HG03558 (cell line): ENCODE measurements at regions not wholly inside any gene's neighbourhood (a gene's known extent, or its start where the extent isn't known, plus 50 kb on each side); places are given as distances from the start of the nearest gene placed in this dataset.
"Not testable (repeated sequence)": the region's sequence is repeated elsewhere in the genome, so short reads cannot be mapped to it uniquely, and the experiment has no call there.

Experiments used
- ATAC-seq: cut with Tn5 transposase; IDR thresholded peaks from one replicate; pipeline ENCODE4 v1.9.1; 2021; ENCODE audit warnings: moderate number of reproducible peaks; ENCODE audit not compliant: unreplicated experiment; ENCODE audit errors: extremely low read depth

DNA sequence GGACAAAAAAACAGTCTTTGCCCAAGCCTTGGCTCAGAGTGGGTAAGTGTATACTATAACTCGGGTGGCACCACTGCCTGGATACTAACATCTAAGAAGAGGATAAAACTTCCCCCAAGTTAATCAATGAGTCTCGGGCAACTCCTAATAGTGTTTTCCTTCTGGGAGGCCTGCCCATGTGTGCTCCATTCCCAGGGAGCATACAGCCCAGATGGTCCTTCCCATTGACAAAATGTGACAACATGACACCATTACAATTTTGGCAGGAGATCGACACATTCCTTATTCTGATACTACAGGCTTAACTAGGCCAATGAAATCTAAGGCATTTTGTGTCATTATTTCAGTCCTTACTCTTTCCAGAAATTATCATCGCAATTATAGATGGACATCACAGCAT is 52.7 kb upstream of the CRIM1 start:
- no peak for ATAC-seq

DNA sequence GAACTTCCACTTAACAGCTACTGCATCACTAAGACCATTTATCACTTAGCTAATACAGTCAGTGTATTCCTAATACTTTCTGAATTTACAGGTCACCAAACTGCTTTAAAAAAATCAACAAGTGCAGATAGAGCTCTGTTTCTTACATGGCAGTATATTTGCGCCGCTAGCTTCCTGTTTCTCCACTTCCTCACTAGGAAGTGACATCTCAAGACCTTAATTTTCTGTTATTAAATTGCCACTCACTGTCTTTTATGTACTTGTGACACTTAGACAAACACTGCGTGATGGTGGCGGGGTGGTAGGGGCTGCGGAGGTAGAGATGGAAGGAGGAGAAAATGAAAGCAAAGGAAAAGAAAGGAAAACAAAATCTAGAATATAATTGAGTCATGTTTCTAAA is 53.7 kb upstream of the CRIM1 start:
- no peak for ATAC-seq

- no peak for ATAC-seq
Observed at GRCh38 chr2:36300697-36301096, 54.9 kb upstream of the CRIM1 start.

DNA sequence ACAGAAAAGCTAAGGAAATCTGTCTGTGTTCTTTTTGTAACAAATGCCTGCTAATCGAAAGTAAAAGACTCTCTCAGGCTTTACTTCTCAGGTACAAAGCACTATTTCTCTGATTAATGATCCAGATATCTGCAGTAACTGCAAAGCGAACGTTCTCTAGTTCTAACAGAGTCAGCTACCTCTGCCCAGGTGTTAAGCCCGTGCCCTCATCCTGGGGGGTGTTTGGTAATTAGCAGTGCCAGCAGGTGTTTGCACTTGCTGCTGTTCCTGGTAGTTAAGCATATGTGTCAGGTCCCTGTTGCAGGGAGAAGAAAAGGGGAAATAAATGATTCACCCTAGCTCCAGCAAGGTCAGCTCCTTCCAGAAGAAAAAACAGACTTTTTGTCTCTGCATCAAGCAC is 58.8 kb upstream of the CRIM1 start:
- ATAC-seq, result no peak

DNA sequence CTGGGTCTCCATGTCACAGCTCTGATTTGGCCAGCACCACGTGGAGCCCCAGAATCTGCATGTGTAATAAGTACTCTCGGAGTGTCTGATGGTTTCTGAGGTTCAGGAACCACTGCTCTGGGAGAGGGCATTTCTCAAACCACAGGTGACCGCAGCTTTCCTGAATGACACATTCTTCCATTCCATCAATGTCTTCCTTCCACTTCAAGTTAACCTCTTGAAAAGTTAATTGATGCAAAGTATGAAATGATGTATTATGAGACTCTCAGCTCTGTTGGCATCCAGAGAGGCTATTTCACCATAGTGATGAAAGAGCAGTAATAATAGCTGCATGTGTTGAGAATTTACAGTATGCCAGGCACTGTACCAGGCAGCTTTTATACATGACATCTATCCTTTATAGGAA is 61.3 kb upstream of the CRIM1 start:
- no peak for ATAC-seq

GRCh38 chr2:36290306-36290856 is 65.2 kb upstream of the CRIM1 start:
- no peak for ATAC-seq

DNA sequence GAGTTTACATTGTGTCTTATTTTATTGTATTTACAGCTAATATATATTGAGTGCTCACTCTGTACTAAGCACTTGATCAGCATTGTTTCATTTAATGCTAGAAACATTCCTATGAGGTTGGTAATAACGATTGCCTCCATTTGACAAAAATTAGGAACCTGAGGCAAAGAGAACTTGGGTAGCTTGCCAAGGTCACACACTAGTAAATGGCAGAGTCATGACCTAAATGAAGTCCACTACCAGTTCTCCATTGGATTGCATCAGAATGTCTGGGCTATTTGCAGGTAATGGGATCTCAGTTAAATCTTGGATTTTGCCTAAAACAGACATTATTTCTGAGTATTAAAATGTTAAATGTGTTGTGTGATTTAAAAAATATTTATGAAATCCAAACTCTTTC is 65.8 kb upstream of the CRIM1 start:
- ATAC-seq, result no peak

DNA sequence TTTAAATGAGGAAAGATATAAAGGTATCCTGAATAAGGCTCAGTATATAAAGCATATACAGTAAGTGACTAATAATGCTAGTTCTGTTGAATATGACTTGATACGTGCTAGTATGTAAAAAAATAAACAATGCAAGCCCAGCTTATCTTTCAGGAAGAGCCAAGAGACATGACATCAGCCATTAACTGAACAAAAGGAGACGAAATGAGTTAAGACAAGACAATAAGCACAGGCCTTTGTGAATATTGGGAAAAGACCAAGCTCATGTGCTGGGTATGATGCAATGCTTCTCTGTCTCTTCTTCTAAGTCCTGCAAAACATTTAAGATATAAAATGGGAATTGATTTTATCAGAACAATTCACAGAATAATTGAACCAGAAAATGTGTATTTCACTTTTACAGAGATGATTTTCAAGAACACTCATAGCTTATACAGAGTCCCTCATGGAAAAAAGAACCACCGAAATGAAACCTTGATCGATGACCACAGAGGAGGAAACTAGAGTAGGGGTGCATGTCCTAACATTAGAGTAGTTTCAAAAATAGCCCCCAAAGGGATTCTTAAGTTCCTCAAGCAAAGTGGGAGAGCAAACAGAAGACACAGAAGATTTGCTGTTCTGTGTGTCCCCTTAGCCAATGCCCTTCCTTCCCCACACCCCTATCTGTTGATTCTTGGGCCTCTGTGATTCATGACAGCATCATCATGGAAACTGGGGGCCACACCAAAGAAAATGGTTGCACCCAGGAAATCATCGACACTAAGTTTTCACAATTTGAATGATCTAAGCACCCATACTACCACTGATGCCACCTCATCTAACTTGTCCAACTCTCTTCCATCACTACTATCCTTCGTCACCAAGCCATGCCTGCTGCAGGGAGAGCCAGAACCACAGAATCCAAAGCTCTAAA is 68.0 kb upstream of the CRIM1 start:
- ATAC-seq, result no peak

GRCh38 chr2:36279506-36279905 is 76.1 kb upstream of the CRIM1 start:
- ATAC-seq, result not testable (repeated sequence)

DNA sequence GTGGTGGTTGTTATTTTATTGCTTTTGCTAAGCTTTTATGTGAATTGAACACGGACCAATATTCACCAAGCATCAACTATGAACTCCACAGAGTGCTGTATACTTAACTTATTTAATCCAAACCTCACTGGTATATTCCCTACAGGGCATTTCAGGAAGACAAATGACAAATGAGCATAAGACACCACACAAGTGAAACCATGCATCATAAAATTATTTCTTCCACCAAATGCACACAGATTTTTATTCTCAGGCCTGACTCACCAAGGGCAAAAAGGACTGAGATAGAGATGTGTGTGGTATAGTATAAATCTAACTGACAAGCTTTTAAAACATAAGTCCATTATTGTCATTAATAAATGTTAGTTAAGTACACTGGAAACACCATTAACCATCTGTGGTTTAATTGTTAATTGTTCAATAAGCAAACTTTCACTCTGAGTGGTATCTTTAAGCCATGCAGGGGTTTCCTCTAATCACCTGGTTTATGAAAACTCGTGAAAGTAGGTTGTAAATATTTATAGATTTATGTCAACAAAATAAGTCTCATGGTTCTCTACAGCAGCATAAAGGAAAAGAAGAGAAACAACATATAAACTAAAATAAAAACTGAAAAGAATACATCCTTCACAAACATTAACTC is 77.6 kb upstream of the CRIM1 start:
- no peak for ATAC-seq

DNA sequence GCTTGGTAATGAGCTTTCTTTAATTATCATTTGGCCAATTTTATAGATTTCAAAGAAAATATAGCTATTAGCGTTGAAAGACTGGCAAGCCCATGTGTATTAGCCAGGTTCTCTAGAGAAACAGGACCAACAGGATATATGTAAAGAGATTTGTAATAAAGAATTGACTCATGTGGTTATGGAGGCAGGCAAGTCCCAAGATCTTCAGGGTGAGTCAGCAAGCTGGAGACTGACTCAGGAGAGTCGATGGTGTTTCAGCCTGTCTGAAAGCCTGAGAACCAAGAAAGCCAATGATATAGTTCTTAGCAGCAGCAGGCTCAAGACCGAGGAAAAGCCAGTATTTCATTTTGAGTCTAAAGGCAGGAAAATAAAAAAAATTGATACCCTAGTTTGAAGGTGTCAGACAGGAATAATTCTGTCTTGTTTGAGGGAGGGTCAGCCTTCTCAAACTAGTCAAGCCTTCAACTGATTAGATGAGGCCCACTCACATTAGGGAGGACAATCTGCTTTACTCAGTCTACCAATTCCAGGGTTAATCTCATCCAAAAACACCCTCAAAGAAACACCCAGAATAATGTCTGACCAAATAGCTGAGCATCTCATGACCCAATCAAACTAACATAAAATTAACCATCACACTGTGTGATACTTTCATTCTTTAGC is 78.3 kb upstream of the CRIM1 start:
- ATAC-seq, result no peak

- no peak for ATAC-seq
Observed at GRCh38 chr2:36271266-36271665, 84.3 kb upstream of the CRIM1 start.

GRCh38 chr2:36270758-36271157 is 84.8 kb upstream of the CRIM1 start:
- ATAC-seq, result no peak

- ATAC-seq, result no peak
Observed at GRCh38 chr2:36267194-36267593, 88.4 kb upstream of the CRIM1 start.

DNA sequence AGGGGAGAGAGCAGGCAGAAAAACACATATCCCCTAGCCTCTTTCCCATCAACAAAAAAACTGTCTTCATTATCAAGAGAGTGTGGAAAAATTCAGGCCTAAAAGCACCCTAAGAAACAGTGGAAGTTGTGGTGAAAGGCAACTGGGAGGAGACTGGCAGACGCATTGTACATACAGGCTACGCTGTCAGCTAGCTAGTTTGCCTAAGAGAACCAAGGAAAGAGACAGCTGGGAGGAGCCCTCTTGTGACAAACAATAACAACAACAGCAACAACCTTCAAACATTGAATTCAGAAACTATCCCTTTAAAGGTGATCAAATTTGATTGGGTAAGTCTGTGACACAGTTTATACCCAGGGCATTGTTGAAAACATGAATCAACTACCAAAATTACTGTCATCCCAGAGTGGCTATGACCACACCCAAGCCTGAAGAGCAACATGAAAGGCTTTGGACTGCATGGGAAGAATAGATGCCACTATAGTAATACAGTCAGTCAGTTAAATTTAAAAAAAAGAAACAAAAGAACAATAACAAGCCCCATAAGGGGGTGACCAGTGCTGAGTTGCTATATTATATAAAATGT is 88.9 kb upstream of the CRIM1 start:
- ATAC-seq, result no peak

DNA sequence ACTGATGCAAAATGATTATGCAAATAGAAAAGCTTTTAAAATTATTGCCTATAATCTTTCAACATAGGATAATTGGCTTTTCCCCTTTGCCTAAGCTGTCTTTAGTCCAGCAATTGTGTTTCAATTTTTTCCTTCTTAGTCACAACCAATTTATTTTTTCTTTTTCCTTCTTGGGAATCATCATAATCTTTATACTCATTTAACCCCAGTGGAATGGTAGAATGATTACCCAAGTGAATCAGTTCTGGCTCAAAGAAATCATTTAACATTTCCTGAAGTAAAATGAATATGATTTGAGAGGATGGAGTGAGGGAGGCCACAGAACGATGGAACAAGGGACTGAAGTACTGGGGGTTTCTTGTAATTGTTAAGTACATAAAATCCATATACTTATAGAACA is 93.0 kb upstream of the CRIM1 start:
- no peak for ATAC-seq

DNA sequence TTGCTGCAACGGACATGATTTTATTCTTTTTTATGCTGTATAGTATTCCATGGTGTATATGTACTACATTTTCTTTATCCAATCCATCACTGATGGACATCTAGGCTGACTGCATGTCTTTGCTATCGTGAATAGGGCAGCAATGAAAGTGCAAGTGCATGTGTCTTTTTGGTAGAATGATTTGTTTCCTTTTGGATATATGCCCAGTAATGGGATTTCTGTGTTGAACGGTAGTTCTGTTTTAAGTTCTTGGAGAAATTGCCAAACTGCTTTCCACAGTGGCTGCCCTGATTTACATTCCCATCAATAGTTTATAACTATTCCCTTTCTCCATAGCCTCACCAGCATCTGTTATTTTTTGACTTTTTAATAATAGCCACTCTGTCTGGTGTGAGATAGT is 99.7 kb upstream of the CRIM1 start:
- no peak for ATAC-seq

DNA sequence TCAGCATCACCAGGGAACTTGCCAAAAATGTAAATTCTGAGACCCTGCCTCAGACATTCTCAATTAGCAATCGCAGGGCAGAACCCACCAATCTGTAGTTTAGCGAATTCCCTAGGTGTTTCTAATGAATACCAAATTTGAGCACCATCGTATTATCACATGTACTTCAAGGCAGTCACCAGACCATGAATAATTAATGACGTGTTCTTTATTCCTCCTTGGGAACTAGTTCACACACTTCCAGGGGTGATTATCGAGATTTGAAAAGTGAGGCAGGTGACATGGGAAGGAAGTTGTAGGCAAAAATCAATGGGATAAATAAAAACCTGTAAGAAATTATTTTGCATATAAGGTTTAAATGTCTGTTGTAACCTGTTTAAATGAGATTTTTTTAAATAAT is 102.5 kb upstream of the CRIM1 start:
- ATAC-seq, result no peak

DNA sequence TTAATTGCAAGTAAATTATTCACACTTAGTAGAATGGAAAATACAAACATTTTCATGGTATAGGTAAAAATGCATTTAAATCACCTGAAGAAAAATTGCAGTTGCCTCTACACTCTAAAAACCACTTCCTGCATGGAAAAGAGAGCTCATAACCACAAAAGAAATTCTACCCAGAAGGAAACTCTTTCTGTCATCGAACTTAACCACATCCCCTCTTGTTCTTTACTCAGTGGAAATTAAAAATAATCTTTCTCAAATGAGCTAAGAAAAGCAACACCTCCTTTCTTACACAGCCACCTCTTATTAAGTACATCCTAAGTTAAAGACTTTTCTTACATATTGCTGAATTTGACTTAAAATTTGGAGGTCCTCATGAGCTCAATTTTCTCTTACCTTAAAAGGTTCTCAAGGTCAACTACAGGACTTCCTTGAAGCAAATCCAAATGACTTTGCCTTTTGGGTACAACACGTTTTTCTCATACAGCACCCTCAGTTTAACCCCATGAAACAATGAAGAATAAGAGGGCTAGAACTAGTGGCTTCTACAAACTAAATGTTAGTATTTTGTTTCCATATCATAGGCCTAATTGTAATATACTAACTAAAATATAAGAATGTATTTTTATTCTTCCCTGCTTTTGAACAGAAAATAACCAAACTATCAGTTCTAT is 109.1 kb upstream of the CRIM1 start:
- ATAC-seq, result peak; percentile 89

GRCh38 chr2:36245651-36246050 is 109.9 kb upstream of the CRIM1 start:
- ATAC-seq, result no peak
